Keratinocyte (primary cell): ENCODE measurements at regions not wholly inside any gene's neighbourhood (a gene's known extent, or its start where the extent isn't known, plus 50 kb on each side); places are given as distances from the start of the nearest gene placed in this dataset.

Source experiments
- DNase-seq: peaks from one replicate; pipeline ENCODE4 v3.0.0-alpha.2; 2011; ENCODE audit warnings: low read depth, missing footprints, low spot score
- FAIRE-seq: peaks from 2 replicates; lab custom pipeline; 2011; peaks lifted over from hg19 to GRCh38; lab: Jason Lieb, UNC
- H2AFZ ChIP-seq: 2 replicates; pipeline ENCODE4 v1.6.0; 2012; ENCODE audit warnings: low read length, control low read depth, inconsistent platforms; ENCODE audit not compliant: control insufficient read depth
- H3K27ac ChIP-seq: 2 replicates; pipeline ENCODE4 v1.5.1; 2011; ENCODE audit warnings: low read length; ENCODE audit not compliant: control insufficient read depth, insufficient read depth
- H3K27me3 ChIP-seq: 3 replicates; pipeline ENCODE4 v1.6.0; 2011; ENCODE audit warnings: low read length; ENCODE audit not compliant: control insufficient read depth, insufficient read depth; ENCODE audit errors: extremely low read depth
- H3K36me3 ChIP-seq, 2 experiments: 2 replicates in 1 of 2; 3 replicates in 1 of 2; pipeline ENCODE4 v1.5.1; 2011; ENCODE audit warnings: low read length in 2 of 2, mild to moderate bottlenecking in 1 of 2; ENCODE audit not compliant: control insufficient read depth in 2 of 2, insufficient read depth in 2 of 2; ENCODE audit errors: extremely low read depth in 1 of 2
- H3K4me1 ChIP-seq: 3 replicates; pipeline ENCODE4 v1.5.1; 2011; ENCODE audit warnings: low read length; ENCODE audit not compliant: control insufficient read depth, insufficient read depth; ENCODE audit errors: extremely low read depth
- H3K4me2 ChIP-seq: 3 replicates; pipeline ENCODE4 v1.6.0; 2011; ENCODE audit warnings: low read depth, low read length; ENCODE audit not compliant: control insufficient read depth, insufficient read depth; ENCODE audit errors: extremely low read depth
- H3K4me3 ChIP-seq, 3 experiments: fragments of 200-600 bp in 1 of 3; sonication (generic) in 1 of 3; 2 replicates in 2 of 3; 3 replicates in 1 of 3; pipeline ENCODE4 v1.5.1; 2011 to 2016; ENCODE audit warnings: low read length in 3 of 3, mild to moderate bottlenecking in 3 of 3, control low read depth in 2 of 3, inconsistent platforms in 1 of 3, low read depth in 1 of 3, mixed read lengths in 1 of 3, mixed run types in 1 of 3, moderate library complexity in 1 of 3; ENCODE audit not compliant: control insufficient read depth in 2 of 3, insufficient read depth in 2 of 3; ENCODE audit errors: extremely low read depth in 1 of 3
- H3K79me2 ChIP-seq: 2 replicates; pipeline ENCODE4 v1.6.0; 2012; ENCODE audit warnings: low read length; ENCODE audit not compliant: control insufficient read depth, insufficient read depth
- H3K9ac ChIP-seq: 3 replicates; pipeline ENCODE4 v1.6.0; 2011; ENCODE audit warnings: low read length; ENCODE audit not compliant: control insufficient read depth, insufficient read depth; ENCODE audit errors: extremely low read depth
- H3K9me1 ChIP-seq: 3 replicates; pipeline ENCODE4 v1.6.0; 2011; ENCODE audit warnings: low read length; ENCODE audit not compliant: control insufficient read depth, insufficient read depth; ENCODE audit errors: extremely low read depth
- H3K9me3 ChIP-seq: 2 replicates; pipeline ENCODE4 v1.5.1; 2012; ENCODE audit warnings: low read depth, low read length; ENCODE audit not compliant: control insufficient read depth
- H4K20me1 ChIP-seq: 3 replicates; pipeline ENCODE4 v1.6.0; 2011; ENCODE audit warnings: low read length; ENCODE audit not compliant: control insufficient read depth, insufficient read depth; ENCODE audit errors: extremely low read depth
- EZH2 ChIP-seq: IDR thresholded peaks from one replicate; pipeline ENCODE4 v1.6.1; 2012; ENCODE audit warnings: inconsistent platforms, mild to moderate bottlenecking, low read length, moderate library complexity
- dilution Hi-C: fragments of 300-500 bp; cut with MboI; formaldehyde crosslinking; loops from one replicate; pipeline ENCODE4 v1.7.0; 2020; ENCODE audit warnings: low sequenced_read_pairs; ENCODE audit not compliant: extremely low pct_ligation_motif_present
- TF ChIP-seq, protein P1 (sequence below), 3 experiments: IDR thresholded peaks in 1 of 3; conservative IDR thresholded peaks in 1 of 3; optimal IDR thresholded peaks in 1 of 3; 2 replicates in 2 of 3; 3 replicates in 1 of 3; pipeline versions ENCODE3 to v1.5.1; 2011; ENCODE audit warnings: low read length in 3 of 3, mild to moderate bottlenecking in 3 of 3, moderate library complexity in 2 of 3, control low read depth in 1 of 3, inconsistent platforms in 1 of 3; ENCODE audit not compliant: insufficient read depth in 2 of 3; ENCODE audit errors: extremely low read depth in 1 of 3

DNA sequence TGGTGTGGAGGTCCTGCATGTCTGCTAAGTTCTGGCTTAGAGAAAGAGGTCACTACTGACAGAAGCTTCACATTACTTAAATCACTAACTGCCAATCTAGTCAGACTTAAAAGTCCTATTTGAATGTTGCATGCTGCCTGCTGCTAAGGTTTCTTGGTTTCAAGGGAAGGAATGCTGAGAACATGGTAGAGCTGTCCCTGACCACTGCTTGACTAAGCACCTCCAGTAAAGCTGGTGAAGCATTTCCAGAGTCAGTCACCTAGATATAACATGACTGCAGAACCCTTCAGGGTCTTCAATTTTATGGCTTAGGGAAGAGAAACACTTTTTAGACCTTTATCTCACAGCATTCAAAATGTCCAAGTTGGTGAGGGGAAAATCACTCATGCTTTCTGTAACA, 2178.3 kb upstream of the PIK3C3 start:
- Histone ChIP-seq H3K79me2 (peaks cover 6% of the 10 kb centered on the region), H3K4me1 (peaks cover 5% of the 10 kb centered on the region), H3K4me3 (no peak overlapping the region), H3K9ac (no peak overlapping the region), H3K9me3 (no peaks in the 10 kb centered on the region), H3K9me1 (no peaks in the 10 kb centered on the region), H3K27ac (no peak overlapping the region), H4K20me1 (peaks cover 3% of the 10 kb centered on the region), H3K4me2 (no peak overlapping the region), H3K36me3 (no peaks in the 10 kb centered on the region), H3K27me3 (no peaks in the 10 kb centered on the region), H2AFZ (no peak overlapping the region)
- FAIRE-seq (peak; percentile 73), DNase-seq (no peak)
- dilution Hi-C loops: no loop called here
- no peak for TF ChIP-seq EZH2
- TF ChIP-seq, protein P1, sequence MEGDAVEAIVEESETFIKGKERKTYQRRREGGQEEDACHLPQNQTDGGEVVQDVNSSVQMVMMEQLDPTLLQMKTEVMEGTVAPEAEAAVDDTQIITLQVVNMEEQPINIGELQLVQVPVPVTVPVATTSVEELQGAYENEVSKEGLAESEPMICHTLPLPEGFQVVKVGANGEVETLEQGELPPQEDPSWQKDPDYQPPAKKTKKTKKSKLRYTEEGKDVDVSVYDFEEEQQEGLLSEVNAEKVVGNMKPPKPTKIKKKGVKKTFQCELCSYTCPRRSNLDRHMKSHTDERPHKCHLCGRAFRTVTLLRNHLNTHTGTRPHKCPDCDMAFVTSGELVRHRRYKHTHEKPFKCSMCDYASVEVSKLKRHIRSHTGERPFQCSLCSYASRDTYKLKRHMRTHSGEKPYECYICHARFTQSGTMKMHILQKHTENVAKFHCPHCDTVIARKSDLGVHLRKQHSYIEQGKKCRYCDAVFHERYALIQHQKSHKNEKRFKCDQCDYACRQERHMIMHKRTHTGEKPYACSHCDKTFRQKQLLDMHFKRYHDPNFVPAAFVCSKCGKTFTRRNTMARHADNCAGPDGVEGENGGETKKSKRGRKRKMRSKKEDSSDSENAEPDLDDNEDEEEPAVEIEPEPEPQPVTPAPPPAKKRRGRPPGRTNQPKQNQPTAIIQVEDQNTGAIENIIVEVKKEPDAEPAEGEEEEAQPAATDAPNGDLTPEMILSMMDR (optimal IDR thresholded peaks at IDR 0.05 in 1 of 3, IDR thresholded peaks at IDR 0.05 in 1 of 3, conservative IDR thresholded peaks at IDR 0.05 in 1 of 3; ENCODE audit: extremely low read depth in 1 of 3, insufficient read depth in 2 of 3, low read length in 3 of 3): no peak

DNA sequence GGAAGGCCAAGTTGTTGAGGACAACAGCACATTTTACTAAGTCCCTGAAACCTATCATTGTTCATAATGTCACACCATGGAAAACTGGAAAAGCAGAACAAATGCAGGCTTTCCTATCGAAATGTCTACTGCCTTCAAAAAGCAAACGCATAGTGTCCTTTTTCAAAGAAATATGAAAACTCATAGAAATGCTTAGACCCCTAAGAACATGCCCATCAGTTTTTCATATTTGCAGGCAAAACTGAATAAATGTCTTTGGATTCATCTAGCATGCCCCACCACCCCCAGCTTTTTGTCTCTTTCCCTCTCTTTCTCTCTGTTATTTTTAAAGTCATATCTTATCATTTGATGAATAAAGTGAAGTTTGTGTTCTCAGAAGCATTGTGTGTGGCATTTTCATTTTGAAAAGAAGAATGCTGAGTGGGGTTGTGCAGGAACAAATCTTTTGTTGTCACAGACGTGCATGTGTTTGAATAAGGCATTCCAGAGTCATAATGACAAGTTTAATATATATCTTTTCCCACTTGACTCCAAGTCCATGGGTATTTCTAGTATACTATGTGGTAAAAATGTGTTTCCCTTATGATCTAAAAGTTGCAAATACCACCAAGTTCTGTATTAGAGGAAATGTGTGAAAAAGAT, 2180.0 kb upstream of the PIK3C3 start:
- no peak overlapping the region for H3K4me3 ChIP-seq
- no peaks in the 10 kb centered on the region for H3K9me3 ChIP-seq
- TF ChIP-seq, protein P1 (optimal IDR thresholded peaks at IDR 0.05 in 1 of 3, IDR thresholded peaks at IDR 0.05 in 1 of 3, conservative IDR thresholded peaks at IDR 0.05 in 1 of 3; ENCODE audit: extremely low read depth in 1 of 3, insufficient read depth in 2 of 3, low read length in 3 of 3): no peak
- no peak for TF ChIP-seq EZH2
- H3K79me2 ChIP-seq: peaks cover 6% of the 10 kb centered on the region
- DNase-seq: no peak
- no peaks in the 10 kb centered on the region for H3K9me1 ChIP-seq
- H2AFZ ChIP-seq: no peak overlapping the region
- dilution Hi-C loops: no loop called here
- no peaks in the 10 kb centered on the region for H3K27me3 ChIP-seq
- no peak overlapping the region for H3K4me2 ChIP-seq
- H3K36me3 ChIP-seq: no peaks in the 10 kb centered on the region
- no peak overlapping the region for H3K9ac ChIP-seq
- H4K20me1 ChIP-seq: peaks cover 3% of the 10 kb centered on the region
- peaks cover 5% of the 10 kb centered on the region for H3K4me1 ChIP-seq
- peak; percentile 32 for FAIRE-seq
- no peak overlapping the region for H3K27ac ChIP-seq
